ENCODE measurements at regions not wholly inside any gene's neighbourhood (a gene's known extent, or its start where the extent isn't known, plus 50 kb on each side); places are given as distances from the start of the nearest gene placed in this dataset.

- no peak for TF ChIP-seq CTCF (conservative IDR thresholded peaks at IDR 0.05 in 1 of 2, IDR thresholded peaks at IDR 0.05 in 1 of 2; ENCODE audit: extremely low read depth in 1 of 2, insufficient read depth in 1 of 2, low read depth in 1 of 2, low read length in 2 of 2)
- TF ChIP-seq EZH2 (IDR thresholded peaks at IDR 0.05; ENCODE audit: borderline replicate concordance, low read length): no peak
Measured at GRCh38 chr3:84637272-84637671, 321.5 kb upstream of the CADM2 start.
